SK-N-SH treated with all-trans-retinoic acid at 6 μM for 48 hours (cell line): ENCODE measurements at regions not wholly inside any gene's neighbourhood (a gene's known extent, or its start where the extent isn't known, plus 50 kb on each side); places are given as distances from the start of the nearest gene placed in this dataset.
"Not testable (repeated sequence)": the region's sequence is repeated elsewhere in the genome, so short reads cannot be mapped to it uniquely, and the experiment has no call there.

Experiments
- OSR1 ChIP-seq: fragments of 250-450 bp; sonication (Bioruptor Pico); IDR thresholded peaks from 2 replicates; pipeline ENCODE4 v1.8.0; 2022; ENCODE audit warnings: moderate library complexity, mild to moderate bottlenecking, inconsistent platforms
- PPARA ChIP-seq: fragments of 250-450 bp; sonication (Bioruptor Pico); IDR thresholded peaks from 2 replicates; pipeline ENCODE4 v1.5.0; 2020; ENCODE audit warnings: mild to moderate bottlenecking, borderline replicate concordance
- TCF4 ChIP-seq: fragments of 250-450 bp; sonication (Bioruptor Pico); IDR thresholded peaks from 2 replicates; pipeline ENCODE4 v1.8.0; 2021; ENCODE audit warnings: mild to moderate bottlenecking, moderate library complexity, borderline replicate concordance
- TOX ChIP-seq: fragments of 250-450 bp; sonication (Bioruptor Pico); IDR thresholded peaks from 2 replicates; pipeline ENCODE4 v1.8.0; 2021; ENCODE audit warnings: mild to moderate bottlenecking, moderate library complexity, borderline replicate concordance
- ZC3H10 ChIP-seq: fragments of 250-450 bp; sonication (Bioruptor Pico); IDR thresholded peaks from 2 replicates; pipeline ENCODE4 v1.5.1; 2021; ENCODE audit warnings: mild to moderate bottlenecking, moderate library complexity
- ZFP3 ChIP-seq: fragments of 250-450 bp; sonication (Bioruptor Pico); IDR thresholded peaks from 2 replicates; pipeline ENCODE4 v1.5.0; 2020; ENCODE audit warnings: mild to moderate bottlenecking, moderate library complexity
- ZFP30 ChIP-seq: fragments of 450-650 bp; formaldehyde crosslinking; IDR thresholded peaks from 2 replicates; pipeline ENCODE4 v1.5.0; 2022; ENCODE audit warnings: mild to moderate bottlenecking, moderate library complexity
- ZNF70 ChIP-seq: fragments of 450-650 bp; formaldehyde crosslinking; IDR thresholded peaks from 2 replicates; pipeline ENCODE4 v1.5.0; 2020; ENCODE audit warnings: mild to moderate bottlenecking, moderate library complexity
- ZNF8 ChIP-seq: fragments of 450-650 bp; formaldehyde crosslinking; IDR thresholded peaks from 2 replicates; pipeline ENCODE4 v1.5.0; 2020; ENCODE audit warnings: mild to moderate bottlenecking, moderate library complexity
- TF ChIP-seq, protein P1 (sequence below): fragments of 250-450 bp; sonication (Bioruptor Pico); IDR thresholded peaks from 2 replicates; pipeline ENCODE4 v1.5.1; 2021; ENCODE audit warnings: mild to moderate bottlenecking, moderate library complexity
- TF ChIP-seq, protein P2 (sequence below): fragments of 250-450 bp; sonication (Bioruptor Pico); IDR thresholded peaks from 2 replicates; pipeline ENCODE4 v1.8.0; 2020; ENCODE audit warnings: mild to moderate bottlenecking, moderate library complexity, borderline replicate concordance
- TF ChIP-seq, protein P3 (sequence below): fragments of 250-450 bp; sonication (Bioruptor Pico); IDR thresholded peaks from 2 replicates; pipeline ENCODE4 v1.8.0; 2021; ENCODE audit warnings: low read depth, mild to moderate bottlenecking, moderate library complexity, borderline replicate concordance
- TF ChIP-seq, protein P4 (sequence below): fragments of 250-450 bp; sonication (Bioruptor Pico); IDR thresholded peaks from 2 replicates; pipeline ENCODE4 v1.5.1; 2020; ENCODE audit warnings: low read depth, mild to moderate bottlenecking, moderate library complexity
- TF ChIP-seq, protein P5 (sequence below): fragments of 250-450 bp; sonication (Bioruptor Pico); IDR thresholded peaks from 2 replicates; pipeline ENCODE4 v1.5.0; 2020; ENCODE audit warnings: mild to moderate bottlenecking, moderate library complexity

DNA sequence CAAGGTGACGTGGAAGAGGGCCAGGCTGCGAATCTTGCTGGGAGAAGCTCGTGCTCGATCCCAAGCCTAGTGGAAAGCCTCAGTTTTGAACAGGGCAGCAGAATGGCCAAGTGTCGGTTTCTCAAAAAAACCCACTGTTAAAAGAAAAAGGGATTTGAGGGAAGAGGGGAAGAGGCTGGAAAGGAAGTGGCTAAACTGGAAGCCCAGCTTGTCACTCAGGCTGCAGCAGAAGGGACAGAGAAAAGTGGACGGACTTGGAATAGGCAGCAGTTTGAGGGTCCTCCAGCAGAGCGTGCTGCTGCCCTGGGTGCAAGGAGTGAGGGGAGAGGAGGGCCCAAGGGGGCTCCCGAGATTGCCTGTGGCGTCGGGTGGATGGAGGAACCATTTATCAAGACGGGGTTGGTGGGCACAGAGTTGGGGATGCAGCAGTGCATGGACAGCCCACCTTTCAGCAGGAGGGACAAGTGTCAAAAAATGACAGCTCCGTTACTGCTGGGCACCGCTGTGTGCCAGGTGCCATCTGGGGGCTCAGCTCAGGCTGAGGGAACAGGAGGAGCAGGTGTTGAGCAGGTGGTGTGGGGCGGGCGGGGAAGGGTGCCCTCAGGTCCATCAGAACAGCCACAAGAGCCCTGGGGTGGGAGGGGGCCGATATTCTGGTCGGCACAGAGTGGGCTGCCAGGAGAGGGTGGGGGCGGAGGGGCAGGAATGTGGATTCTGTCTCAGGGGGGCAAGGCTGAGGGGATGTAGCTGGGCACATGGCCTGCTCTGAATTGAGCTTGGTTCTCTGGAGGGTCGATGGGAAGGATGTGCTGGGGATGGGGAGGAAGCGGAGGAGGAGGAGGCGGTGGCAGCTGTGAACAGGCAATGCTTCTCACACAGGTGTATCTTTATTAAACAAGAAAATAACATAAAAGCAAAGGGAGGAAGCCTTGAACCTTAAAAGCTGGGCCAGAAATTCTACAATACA is 73.1 kb upstream of the METTL9 start:
- TF ChIP-seq, protein P1, sequence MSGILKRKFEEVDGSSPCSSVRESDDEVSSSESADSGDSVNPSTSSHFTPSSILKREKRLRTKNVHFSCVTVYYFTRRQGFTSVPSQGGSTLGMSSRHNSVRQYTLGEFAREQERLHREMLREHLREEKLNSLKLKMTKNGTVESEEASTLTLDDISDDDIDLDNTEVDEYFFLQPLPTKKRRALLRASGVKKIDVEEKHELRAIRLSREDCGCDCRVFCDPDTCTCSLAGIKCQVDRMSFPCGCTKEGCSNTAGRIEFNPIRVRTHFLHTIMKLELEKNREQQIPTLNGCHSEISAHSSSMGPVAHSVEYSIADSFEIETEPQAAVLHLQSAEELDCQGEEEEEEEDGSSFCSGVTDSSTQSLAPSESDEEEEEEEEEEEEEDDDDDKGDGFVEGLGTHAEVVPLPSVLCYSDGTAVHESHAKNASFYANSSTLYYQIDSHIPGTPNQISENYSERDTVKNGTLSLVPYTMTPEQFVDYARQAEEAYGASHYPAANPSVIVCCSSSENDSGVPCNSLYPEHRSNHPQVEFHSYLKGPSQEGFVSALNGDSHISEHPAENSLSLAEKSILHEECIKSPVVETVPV (CRISPR knock-in tag) = not testable (repeated sequence)
- TF ChIP-seq, protein P2, sequence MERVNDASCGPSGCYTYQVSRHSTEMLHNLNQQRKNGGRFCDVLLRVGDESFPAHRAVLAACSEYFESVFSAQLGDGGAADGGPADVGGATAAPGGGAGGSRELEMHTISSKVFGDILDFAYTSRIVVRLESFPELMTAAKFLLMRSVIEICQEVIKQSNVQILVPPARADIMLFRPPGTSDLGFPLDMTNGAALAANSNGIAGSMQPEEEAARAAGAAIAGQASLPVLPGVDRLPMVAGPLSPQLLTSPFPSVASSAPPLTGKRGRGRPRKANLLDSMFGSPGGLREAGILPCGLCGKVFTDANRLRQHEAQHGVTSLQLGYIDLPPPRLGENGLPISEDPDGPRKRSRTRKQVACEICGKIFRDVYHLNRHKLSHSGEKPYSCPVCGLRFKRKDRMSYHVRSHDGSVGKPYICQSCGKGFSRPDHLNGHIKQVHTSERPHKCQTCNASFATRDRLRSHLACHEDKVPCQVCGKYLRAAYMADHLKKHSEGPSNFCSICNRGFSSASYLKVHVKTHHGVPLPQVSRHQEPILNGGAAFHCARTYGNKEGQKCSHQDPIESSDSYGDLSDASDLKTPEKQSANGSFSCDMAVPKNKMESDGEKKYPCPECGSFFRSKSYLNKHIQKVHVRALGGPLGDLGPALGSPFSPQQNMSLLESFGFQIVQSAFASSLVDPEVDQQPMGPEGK = not testable (repeated sequence)
- TF ChIP-seq, protein P3, sequence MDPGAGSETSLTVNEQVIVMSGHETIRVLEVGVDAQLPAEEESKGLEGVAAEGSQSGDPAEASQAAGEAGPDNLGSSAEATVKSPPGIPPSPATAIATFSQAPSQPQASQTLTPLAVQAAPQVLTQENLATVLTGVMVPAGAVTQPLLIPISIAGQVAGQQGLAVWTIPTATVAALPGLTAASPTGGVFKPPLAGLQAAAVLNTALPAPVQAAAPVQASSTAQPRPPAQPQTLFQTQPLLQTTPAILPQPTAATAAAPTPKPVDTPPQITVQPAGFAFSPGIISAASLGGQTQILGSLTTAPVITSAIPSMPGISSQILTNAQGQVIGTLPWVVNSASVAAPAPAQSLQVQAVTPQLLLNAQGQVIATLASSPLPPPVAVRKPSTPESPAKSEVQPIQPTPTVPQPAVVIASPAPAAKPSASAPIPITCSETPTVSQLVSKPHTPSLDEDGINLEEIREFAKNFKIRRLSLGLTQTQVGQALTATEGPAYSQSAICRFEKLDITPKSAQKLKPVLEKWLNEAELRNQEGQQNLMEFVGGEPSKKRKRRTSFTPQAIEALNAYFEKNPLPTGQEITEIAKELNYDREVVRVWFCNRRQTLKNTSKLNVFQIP (CRISPR knock-in tag) = not testable (repeated sequence)
- TF ChIP-seq ZNF8 (CRISPR knock-in tag); ZNF70 (CRISPR knock-in tag); TCF4; TOX; ZC3H10 (CRISPR knock-in tag); OSR1; PPARA; ZFP3 (CRISPR knock-in tag); ZFP30: not testable (repeated sequence)
- TF ChIP-seq, protein P4, sequence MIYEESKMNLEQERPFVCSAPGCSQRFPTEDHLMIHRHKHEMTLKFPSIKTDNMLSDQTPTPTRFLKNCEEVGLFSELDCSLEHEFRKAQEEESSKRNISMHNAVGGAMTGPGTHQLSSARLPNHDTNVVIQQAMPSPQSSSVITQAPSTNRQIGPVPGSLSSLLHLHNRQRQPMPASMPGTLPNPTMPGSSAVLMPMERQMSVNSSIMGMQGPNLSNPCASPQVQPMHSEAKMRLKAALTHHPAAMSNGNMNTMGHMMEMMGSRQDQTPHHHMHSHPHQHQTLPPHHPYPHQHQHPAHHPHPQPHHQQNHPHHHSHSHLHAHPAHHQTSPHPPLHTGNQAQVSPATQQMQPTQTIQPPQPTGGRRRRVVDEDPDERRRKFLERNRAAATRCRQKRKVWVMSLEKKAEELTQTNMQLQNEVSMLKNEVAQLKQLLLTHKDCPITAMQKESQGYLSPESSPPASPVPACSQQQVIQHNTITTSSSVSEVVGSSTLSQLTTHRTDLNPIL (CRISPR knock-in tag) = not testable (repeated sequence)
- TF ChIP-seq, protein P5, sequence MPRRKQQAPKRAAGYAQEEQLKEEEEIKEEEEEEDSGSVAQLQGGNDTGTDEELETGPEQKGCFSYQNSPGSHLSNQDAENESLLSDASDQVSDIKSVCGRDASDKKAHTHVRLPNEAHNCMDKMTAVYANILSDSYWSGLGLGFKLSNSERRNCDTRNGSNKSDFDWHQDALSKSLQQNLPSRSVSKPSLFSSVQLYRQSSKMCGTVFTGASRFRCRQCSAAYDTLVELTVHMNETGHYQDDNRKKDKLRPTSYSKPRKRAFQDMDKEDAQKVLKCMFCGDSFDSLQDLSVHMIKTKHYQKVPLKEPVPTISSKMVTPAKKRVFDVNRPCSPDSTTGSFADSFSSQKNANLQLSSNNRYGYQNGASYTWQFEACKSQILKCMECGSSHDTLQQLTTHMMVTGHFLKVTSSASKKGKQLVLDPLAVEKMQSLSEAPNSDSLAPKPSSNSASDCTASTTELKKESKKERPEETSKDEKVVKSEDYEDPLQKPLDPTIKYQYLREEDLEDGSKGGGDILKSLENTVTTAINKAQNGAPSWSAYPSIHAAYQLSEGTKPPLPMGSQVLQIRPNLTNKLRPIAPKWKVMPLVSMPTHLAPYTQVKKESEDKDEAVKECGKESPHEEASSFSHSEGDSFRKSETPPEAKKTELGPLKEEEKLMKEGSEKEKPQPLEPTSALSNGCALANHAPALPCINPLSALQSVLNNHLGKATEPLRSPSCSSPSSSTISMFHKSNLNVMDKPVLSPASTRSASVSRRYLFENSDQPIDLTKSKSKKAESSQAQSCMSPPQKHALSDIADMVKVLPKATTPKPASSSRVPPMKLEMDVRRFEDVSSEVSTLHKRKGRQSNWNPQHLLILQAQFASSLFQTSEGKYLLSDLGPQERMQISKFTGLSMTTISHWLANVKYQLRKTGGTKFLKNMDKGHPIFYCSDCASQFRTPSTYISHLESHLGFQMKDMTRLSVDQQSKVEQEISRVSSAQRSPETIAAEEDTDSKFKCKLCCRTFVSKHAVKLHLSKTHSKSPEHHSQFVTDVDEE (CRISPR knock-in tag) = not testable (repeated sequence)
